ENCODE measurements at regions not wholly inside any gene's neighbourhood (a gene's known extent, or its start where the extent isn't known, plus 50 kb on each side); places are given as distances from the start of the nearest gene placed in this dataset.

GRCh38 chr7:119713606-119714005 is 559.4 kb upstream of the KCND2 start:
- no peak for TF ChIP-seq YY1 (IDR thresholded peaks at IDR 0.05)
- no peak for TF ChIP-seq CTCF (IDR thresholded peaks at IDR 0.05; ENCODE audit: low read depth, low read length, missing input control)
- TF ChIP-seq TAF1 (conservative IDR thresholded peaks at IDR 0.05), result no peak
- TF ChIP-seq ATF3 (IDR thresholded peaks at IDR 0.05), result no peak
- no peak for TF ChIP-seq HNF4G (IDR thresholded peaks at IDR 0.05)
- no peak for TF ChIP-seq RAD21 (IDR thresholded peaks at IDR 0.05)
- no peak for TF ChIP-seq EGR1 (IDR thresholded peaks at IDR 0.05; ENCODE audit: low read depth in 2 of 2)
- no peak for TF ChIP-seq FOXA1 (IDR thresholded peaks at IDR 0.05)
- TF ChIP-seq GABPA (IDR thresholded peaks at IDR 0.05 in 1 of 2, conservative IDR thresholded peaks at IDR 0.05 in 1 of 2), result no peak
- TF ChIP-seq, protein P1, sequence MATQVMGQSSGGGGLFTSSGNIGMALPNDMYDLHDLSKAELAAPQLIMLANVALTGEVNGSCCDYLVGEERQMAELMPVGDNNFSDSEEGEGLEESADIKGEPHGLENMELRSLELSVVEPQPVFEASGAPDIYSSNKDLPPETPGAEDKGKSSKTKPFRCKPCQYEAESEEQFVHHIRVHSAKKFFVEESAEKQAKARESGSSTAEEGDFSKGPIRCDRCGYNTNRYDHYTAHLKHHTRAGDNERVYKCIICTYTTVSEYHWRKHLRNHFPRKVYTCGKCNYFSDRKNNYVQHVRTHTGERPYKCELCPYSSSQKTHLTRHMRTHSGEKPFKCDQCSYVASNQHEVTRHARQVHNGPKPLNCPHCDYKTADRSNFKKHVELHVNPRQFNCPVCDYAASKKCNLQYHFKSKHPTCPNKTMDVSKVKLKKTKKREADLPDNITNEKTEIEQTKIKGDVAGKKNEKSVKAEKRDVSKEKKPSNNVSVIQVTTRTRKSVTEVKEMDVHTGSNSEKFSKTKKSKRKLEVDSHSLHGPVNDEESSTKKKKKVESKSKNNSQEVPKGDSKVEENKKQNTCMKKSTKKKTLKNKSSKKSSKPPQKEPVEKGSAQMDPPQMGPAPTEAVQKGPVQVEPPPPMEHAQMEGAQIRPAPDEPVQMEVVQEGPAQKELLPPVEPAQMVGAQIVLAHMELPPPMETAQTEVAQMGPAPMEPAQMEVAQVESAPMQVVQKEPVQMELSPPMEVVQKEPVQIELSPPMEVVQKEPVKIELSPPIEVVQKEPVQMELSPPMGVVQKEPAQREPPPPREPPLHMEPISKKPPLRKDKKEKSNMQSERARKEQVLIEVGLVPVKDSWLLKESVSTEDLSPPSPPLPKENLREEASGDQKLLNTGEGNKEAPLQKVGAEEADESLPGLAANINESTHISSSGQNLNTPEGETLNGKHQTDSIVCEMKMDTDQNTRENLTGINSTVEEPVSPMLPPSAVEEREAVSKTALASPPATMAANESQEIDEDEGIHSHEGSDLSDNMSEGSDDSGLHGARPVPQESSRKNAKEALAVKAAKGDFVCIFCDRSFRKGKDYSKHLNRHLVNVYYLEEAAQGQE (IDR thresholded peaks at IDR 0.05), result no peak
- no peak for TF ChIP-seq MAX (IDR thresholded peaks at IDR 0.05)

Measured in liver (tissue), 3 donors.